ENCODE measurements at regions not wholly inside any gene's neighbourhood (a gene's known extent, or its start where the extent isn't known, plus 50 kb on each side); places are given as distances from the start of the nearest gene placed in this dataset.
"Not testable (repeated sequence)": the region's sequence is repeated elsewhere in the genome, so short reads cannot be mapped to it uniquely, and the experiment has no call there.

DNA sequence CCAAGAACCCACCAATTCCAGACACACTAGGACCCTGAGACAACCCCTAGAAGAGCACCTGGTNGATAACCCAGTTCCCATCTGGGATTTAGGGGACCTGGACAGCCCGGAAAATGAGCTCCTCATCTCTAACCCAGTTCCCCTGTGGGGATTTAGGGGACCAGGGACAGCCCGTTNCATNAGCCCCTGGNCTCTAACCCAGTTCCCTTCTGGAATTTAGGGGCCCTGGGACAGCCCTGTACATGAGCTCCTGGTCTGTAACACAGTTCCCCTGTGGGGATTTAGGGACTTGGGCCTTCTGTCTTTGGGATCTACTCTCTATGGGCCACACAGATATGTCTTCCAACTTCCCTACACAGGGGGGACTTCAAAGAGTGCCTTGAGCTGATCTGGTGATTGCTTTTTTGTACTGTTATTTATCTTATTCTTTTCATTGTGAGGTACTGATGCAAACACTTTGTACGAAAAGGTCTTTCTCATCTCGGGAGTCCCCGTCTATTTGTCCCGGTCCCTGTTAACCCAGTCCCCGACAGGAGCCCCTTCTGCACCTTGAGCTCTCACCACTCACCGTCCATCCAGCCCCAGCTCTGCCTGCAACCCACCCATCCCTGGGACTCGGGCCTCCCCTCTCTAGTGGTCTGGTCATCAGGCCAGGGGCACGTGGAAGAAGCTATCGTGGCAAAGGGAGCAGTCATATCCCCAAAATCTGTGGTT is 58.2 kb upstream of the PLCXD1 start:
- H3K79me1 ChIP-seq (ENCODE audit: low read depth in 1 of 2, low read length in 2 of 2); H4K5ac ChIP-seq (ENCODE audit: low read depth, low read length); H3K36me3 ChIP-seq (ENCODE audit: control insufficient read depth, insufficient read depth, low read length); H2BK20ac ChIP-seq (ENCODE audit: low read depth, low read length); H3K27me3 ChIP-seq (ENCODE audit: control insufficient read depth, insufficient read depth, low read length); H2BK5ac ChIP-seq (ENCODE audit: low read depth, low read length, poor library complexity, severe bottlenecking); DNase-seq; in situ Hi-C loops (cut with MboI; ENCODE audit: low sequenced_read_pairs); H3K9me1 ChIP-seq (ENCODE audit: insufficient read depth, low read length); H4K20me1 ChIP-seq (ENCODE audit: insufficient read depth, low read length); H2AK5ac ChIP-seq (ENCODE audit: low read depth, low read length); H3K56ac ChIP-seq (ENCODE audit: extremely low read depth, insufficient read depth, low read length); BruUV-seq (replicated peaks); H3K4ac ChIP-seq (ENCODE audit: low read depth, low read length); H3K27ac ChIP-seq (ENCODE audit: insufficient read depth, low read length); H2BK120ac ChIP-seq (ENCODE audit: low read depth, low read length); H3K23ac ChIP-seq (ENCODE audit: low read depth, low read length); H3K14ac ChIP-seq (replicated peaks; ENCODE audit: low read depth, low read length); H3K18ac ChIP-seq (ENCODE audit: low read depth, low read length); dilution Hi-C loops (cut with HindIII; ENCODE audit: low sequenced_read_pairs, unreplicated experiment); H2AK9ac ChIP-seq (replicated peaks; ENCODE audit: low read depth, low read length, poor library complexity); H3K4me2 ChIP-seq (ENCODE audit: low read depth, low read length); H4K91ac ChIP-seq (ENCODE audit: insufficient read depth, low read depth, low read length); CTCF ChIA-PET; H2BK15ac ChIP-seq (ENCODE audit: low read depth, low read length); H3K4me3 ChIP-seq (ENCODE audit: insufficient read depth, low read depth, low read length); POLR2A ChIA-PET (ENCODE audit: unreplicated experiment); ATAC-seq (ENCODE audit: low read depth); H3K9me3 ChIP-seq (ENCODE audit: control insufficient read depth, insufficient read depth, low read length); intact Hi-C loops (cut with micrococcal nuclease); H2AFZ ChIP-seq (replicated peaks; ENCODE audit: low read length, poor library complexity); H3K4me1 ChIP-seq (ENCODE audit: control insufficient read depth, insufficient read depth, low read length); H4K8ac ChIP-seq (ENCODE audit: low read depth in 2 of 2, low read length in 2 of 2); H3K9ac ChIP-seq (ENCODE audit: low read depth, low read length): not testable (repeated sequence)
- WGBS, 2 experiments (ENCODE audit: extremely low coverage in 2 of 2, insufficient read length in 1 of 2), result no CpG with 5 or more reads among the region's 11 CpGs

- CTCF ChIA-PET; H3K9me1 ChIP-seq (ENCODE audit: insufficient read depth, low read length); H2BK120ac ChIP-seq (ENCODE audit: low read depth, low read length); H3K4me3 ChIP-seq (ENCODE audit: insufficient read depth, low read depth, low read length); H2AK5ac ChIP-seq (ENCODE audit: low read depth, low read length); H2BK20ac ChIP-seq (ENCODE audit: low read depth, low read length); ATAC-seq (ENCODE audit: low read depth); POLR2A ChIA-PET (ENCODE audit: unreplicated experiment); H3K4me1 ChIP-seq (ENCODE audit: control insufficient read depth, insufficient read depth, low read length); H4K5ac ChIP-seq (ENCODE audit: low read depth, low read length); H2BK5ac ChIP-seq (ENCODE audit: low read depth, low read length, poor library complexity, severe bottlenecking); H2AK9ac ChIP-seq (replicated peaks; ENCODE audit: low read depth, low read length, poor library complexity); H3K18ac ChIP-seq (ENCODE audit: low read depth, low read length); H3K4ac ChIP-seq (ENCODE audit: low read depth, low read length); BruUV-seq (replicated peaks); H3K9ac ChIP-seq (ENCODE audit: low read depth, low read length); H3K9me3 ChIP-seq (ENCODE audit: control insufficient read depth, insufficient read depth, low read length); H3K14ac ChIP-seq (replicated peaks; ENCODE audit: low read depth, low read length); H2AFZ ChIP-seq (replicated peaks; ENCODE audit: low read length, poor library complexity); H4K91ac ChIP-seq (ENCODE audit: insufficient read depth, low read depth, low read length); H3K27me3 ChIP-seq (ENCODE audit: control insufficient read depth, insufficient read depth, low read length); H2BK15ac ChIP-seq (ENCODE audit: low read depth, low read length); H4K8ac ChIP-seq (ENCODE audit: low read depth in 2 of 2, low read length in 2 of 2); DNase-seq; H4K20me1 ChIP-seq (ENCODE audit: insufficient read depth, low read length); H3K4me2 ChIP-seq (ENCODE audit: low read depth, low read length); H3K56ac ChIP-seq (ENCODE audit: extremely low read depth, insufficient read depth, low read length); H3K27ac ChIP-seq (ENCODE audit: insufficient read depth, low read length); H3K36me3 ChIP-seq (ENCODE audit: control insufficient read depth, insufficient read depth, low read length); H3K23ac ChIP-seq (ENCODE audit: low read depth, low read length); intact Hi-C loops (cut with micrococcal nuclease); H3K79me1 ChIP-seq (ENCODE audit: low read depth in 1 of 2, low read length in 2 of 2); in situ Hi-C loops (cut with MboI; ENCODE audit: low sequenced_read_pairs); dilution Hi-C loops (cut with HindIII; ENCODE audit: low sequenced_read_pairs, unreplicated experiment): not testable (repeated sequence)
- no CpG with 5 or more reads among the region's 7 CpGs for WGBS, 2 experiments (ENCODE audit: extremely low coverage in 2 of 2, insufficient read length in 1 of 2)
These were observed 57.7 kb upstream of the PLCXD1 start for GRCh38 chrX:223514-223854.
